ENCODE measurements at regions not wholly inside any gene's neighbourhood (a gene's known extent, or its start where the extent isn't known, plus 50 kb on each side); places are given as distances from the start of the nearest gene placed in this dataset.

DNA sequence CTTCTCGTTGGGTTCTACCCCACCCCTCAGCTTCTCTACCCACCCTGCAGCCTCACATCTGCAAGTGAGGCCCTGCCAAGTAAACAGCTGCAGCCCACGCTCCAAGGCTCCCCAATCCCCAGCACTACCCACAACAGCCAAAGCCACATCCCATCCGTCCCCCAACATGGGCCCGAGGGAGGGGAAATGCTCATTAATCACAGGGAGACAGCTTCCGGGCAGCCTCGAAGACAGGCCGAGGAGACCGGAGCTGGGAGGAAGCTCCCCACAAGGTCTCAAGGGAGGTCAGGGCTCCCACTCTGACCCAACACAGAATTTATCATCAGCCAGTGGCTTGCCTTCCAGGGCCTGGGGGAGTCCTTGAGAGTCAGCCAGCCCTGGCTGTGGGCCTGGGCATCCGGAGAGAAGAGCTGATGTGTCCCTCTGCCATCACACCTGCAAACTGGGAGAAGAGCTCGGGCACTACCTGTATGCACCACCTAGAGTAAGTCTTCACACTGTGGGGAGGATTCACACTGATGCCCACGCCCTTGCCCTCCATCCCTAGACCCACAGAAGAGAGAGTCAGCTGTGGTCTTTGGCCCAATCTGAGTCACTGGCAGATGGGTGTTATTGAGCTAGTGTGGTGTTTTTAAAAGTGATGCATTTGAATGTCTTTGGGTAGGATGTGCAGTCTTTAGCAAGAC lies 115.5 kb upstream of the ZMIZ1 start:
- Mint-ChIP-seq H3K27ac (no peak overlapping the region), H3K4me1 (ENCODE audit: low read depth) (no peaks in the 10 kb centered on the region), H3K27me3 (ENCODE audit: low read depth) (peaks cover 2% of the 10 kb centered on the region), H3K9me3 (no peaks in the 10 kb centered on the region), H3K4me3 (no peak overlapping the region), H3K36me3 (ENCODE audit: low read depth) (no peaks in the 10 kb centered on the region)
- DNase-seq (ENCODE audit: low spot score) = no peak

- Mint-ChIP-seq H3K4me3 (no peak overlapping the region), H3K27ac (no peak overlapping the region), H3K4me1 (ENCODE audit: low read depth) (no peaks in the 10 kb centered on the region), H3K36me3 (ENCODE audit: low read depth) (no peaks in the 10 kb centered on the region), H3K27me3 (ENCODE audit: low read depth) (peaks cover 2% of the 10 kb centered on the region), H3K9me3 (no peaks in the 10 kb centered on the region)
- DNase-seq (ENCODE audit: low spot score) = no peak
These were observed 114.9 kb upstream of the ZMIZ1 start for GRCh38 chr10:78953799-78954297.

DNA sequence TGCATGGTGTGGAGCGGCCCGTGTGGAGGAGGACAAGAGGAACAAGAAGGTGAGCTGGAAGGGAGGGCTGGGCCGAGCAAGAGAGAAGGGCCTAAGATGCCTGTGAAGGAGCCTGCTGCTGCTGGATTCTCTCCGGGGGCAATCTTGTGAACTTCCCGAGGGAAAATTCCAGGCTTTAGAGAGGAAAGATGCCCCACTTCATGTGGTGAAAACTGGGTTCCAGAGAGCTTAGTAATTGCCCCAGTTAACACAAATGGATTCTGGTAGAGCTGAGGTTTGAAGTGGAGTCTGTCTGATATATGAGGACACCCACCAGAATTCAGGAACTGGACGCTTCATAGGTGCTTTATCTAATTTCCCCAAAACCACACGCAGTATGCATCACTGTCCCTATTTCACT lies 114.1 kb upstream of the ZMIZ1 start:
- Mint-ChIP-seq H3K36me3 (ENCODE audit: low read depth) (no peaks in the 10 kb centered on the region), H3K9me3 (no peaks in the 10 kb centered on the region), H3K4me3 (no peak overlapping the region), H3K4me1 (ENCODE audit: low read depth) (no peaks in the 10 kb centered on the region), H3K27ac (no peak overlapping the region), H3K27me3 (ENCODE audit: low read depth) (peaks cover 2% of the 10 kb centered on the region)
- DNase-seq (ENCODE audit: low spot score) = no peak

DNA sequence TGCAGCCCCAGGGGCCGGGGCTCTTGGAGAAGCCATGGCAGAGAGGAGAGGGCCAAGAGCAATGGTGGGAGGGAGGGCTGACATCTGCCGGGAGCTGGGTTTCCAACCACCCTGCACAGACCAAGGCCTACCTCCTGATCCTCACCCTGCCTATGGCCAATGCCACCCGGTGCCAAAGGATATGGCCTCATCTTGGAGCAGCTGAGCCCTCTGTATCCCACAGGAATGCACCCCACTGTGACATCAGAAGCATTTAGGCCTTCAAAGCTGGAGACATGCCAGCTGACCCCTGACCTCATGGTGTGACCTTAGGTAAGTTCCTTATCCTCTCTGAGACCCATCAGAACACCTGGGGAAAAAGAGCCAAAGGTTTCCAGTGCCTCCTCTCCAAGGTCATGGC lies 113.6 kb upstream of the ZMIZ1 start:
- no peak for DNase-seq (ENCODE audit: low spot score)
- Mint-ChIP-seq H3K4me3 (no peak overlapping the region), H3K4me1 (ENCODE audit: low read depth) (no peaks in the 10 kb centered on the region), H3K36me3 (ENCODE audit: low read depth) (no peaks in the 10 kb centered on the region), H3K27me3 (ENCODE audit: low read depth) (peaks cover 2% of the 10 kb centered on the region), H3K27ac (no peak overlapping the region), H3K9me3 (no peaks in the 10 kb centered on the region)

- Mint-ChIP-seq H3K27me3 (ENCODE audit: low read depth) (peaks cover 2% of the 10 kb centered on the region), H3K36me3 (ENCODE audit: low read depth) (no peaks in the 10 kb centered on the region), H3K9me3 (no peaks in the 10 kb centered on the region), H3K27ac (no peak overlapping the region), H3K4me3 (no peak overlapping the region), H3K4me1 (ENCODE audit: low read depth) (no peaks in the 10 kb centered on the region)
- no peak for DNase-seq (ENCODE audit: low spot score)
These were observed 112.4 kb upstream of the ZMIZ1 start for GRCh38 chr10:78956391-78956790.

DNA sequence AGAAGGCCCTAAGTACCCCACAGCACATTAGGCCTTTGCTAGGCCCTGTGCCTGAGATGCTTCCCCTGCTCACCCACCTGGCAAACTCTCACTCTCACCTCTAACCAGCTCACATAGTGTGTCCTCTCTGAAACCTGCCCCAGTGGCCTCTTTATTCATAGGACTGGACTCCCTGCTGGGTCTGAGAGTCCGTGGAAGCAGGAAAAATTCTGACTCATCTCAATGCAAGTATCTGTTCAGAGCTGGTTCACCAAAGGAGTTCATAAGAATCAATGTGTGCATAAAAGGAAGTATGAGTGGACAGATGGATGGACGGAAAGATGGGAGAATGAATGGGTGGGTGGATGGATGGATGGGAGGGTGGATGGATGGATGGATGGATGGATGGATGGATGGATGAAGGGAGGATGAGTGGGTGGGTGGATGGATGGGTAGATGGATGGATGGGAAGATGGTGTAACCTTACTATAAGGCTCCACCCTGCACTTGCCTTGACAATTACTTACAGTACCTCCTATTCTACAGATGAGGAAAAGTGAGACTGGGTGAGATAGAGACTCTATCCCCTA lies 111.2 kb upstream of the ZMIZ1 start:
- no peaks in the 10 kb centered on the region for H3K27me3 Mint-ChIP-seq (ENCODE audit: low read depth)
- H3K4me1 Mint-ChIP-seq (ENCODE audit: low read depth) = no peaks in the 10 kb centered on the region
- no peak overlapping the region for H3K27ac Mint-ChIP-seq
- no peaks in the 10 kb centered on the region for H3K36me3 Mint-ChIP-seq (ENCODE audit: low read depth)
- H3K4me3 Mint-ChIP-seq = no peak overlapping the region
- no peaks in the 10 kb centered on the region for H3K9me3 Mint-ChIP-seq
- DNase-seq (ENCODE audit: low spot score) = no peak

- no peaks in the 10 kb centered on the region for H3K4me1 Mint-ChIP-seq (ENCODE audit: low read depth)
- H3K27ac Mint-ChIP-seq = no peak overlapping the region
- H3K36me3 Mint-ChIP-seq (ENCODE audit: low read depth) = no peaks in the 10 kb centered on the region
- no peak overlapping the region for H3K4me3 Mint-ChIP-seq
- DNase-seq (ENCODE audit: low spot score) = no peak
- no peaks in the 10 kb centered on the region for H3K9me3 Mint-ChIP-seq
- H3K27me3 Mint-ChIP-seq (ENCODE audit: low read depth) = no peaks in the 10 kb centered on the region
These were observed 109.4 kb upstream of the ZMIZ1 start for GRCh38 chr10:78959217-78959923.

DNA sequence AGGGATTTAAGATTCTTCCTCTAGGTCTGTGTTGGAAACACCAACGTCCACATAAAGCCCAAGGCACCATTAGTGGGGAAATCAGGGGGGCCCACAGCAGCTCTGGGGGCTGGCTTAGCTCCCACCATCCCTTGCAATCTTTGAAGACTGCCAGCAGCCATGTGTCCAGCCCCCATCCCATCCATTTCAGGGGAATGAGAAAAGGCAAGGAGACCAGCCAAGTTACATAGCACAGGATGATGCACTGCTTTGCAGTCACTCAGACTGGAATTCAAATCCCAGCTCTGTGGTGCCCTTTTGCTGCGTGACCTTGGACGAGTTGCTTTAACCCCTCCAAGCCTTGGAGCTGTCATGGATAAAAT lies 108.9 kb upstream of the ZMIZ1 start:
- Mint-ChIP-seq H3K4me3 (no peak overlapping the region), H3K9me3 (no peaks in the 10 kb centered on the region), H3K27ac (no peak overlapping the region), H3K27me3 (ENCODE audit: low read depth) (no peaks in the 10 kb centered on the region), H3K36me3 (ENCODE audit: low read depth) (no peaks in the 10 kb centered on the region), H3K4me1 (ENCODE audit: low read depth) (no peaks in the 10 kb centered on the region)
- DNase-seq (ENCODE audit: low spot score) = no peak

GRCh38 chr10:78960316-78960800 lies 108.4 kb upstream of the ZMIZ1 start:
- Mint-ChIP-seq H3K4me3 (no peak overlapping the region), H3K27ac (no peak overlapping the region), H3K4me1 (ENCODE audit: low read depth) (no peaks in the 10 kb centered on the region), H3K27me3 (ENCODE audit: low read depth) (no peaks in the 10 kb centered on the region), H3K36me3 (ENCODE audit: low read depth) (no peaks in the 10 kb centered on the region), H3K9me3 (no peaks in the 10 kb centered on the region)
- DNase-seq (ENCODE audit: low spot score) = no peak

DNA sequence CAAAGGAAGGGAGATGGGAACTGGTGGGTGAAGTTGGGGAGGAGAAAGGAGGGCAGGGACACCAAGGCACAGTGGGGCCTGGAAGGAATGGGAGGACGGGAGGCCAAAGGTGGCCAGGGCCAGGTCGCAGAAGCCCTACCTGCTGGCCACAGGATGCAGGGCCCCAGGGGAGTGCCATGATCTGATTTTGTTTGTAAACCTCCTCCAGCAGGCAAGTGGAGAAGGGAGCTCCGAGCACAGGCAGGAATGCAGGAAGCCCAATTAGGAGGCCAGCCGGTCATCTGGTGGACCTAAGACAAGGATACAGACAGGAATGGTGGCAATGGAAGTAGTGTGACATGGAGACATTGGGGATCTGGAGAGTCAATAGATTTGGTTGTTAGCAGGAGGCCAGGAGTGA lies 107.0 kb upstream of the ZMIZ1 start:
- Mint-ChIP-seq H3K9me3 (no peaks in the 10 kb centered on the region), H3K27ac (no peak overlapping the region), H3K4me1 (ENCODE audit: low read depth) (no peaks in the 10 kb centered on the region), H3K4me3 (no peak overlapping the region), H3K27me3 (ENCODE audit: low read depth) (no peaks in the 10 kb centered on the region), H3K36me3 (ENCODE audit: low read depth) (no peaks in the 10 kb centered on the region)
- no peak for DNase-seq (ENCODE audit: low spot score)

DNA sequence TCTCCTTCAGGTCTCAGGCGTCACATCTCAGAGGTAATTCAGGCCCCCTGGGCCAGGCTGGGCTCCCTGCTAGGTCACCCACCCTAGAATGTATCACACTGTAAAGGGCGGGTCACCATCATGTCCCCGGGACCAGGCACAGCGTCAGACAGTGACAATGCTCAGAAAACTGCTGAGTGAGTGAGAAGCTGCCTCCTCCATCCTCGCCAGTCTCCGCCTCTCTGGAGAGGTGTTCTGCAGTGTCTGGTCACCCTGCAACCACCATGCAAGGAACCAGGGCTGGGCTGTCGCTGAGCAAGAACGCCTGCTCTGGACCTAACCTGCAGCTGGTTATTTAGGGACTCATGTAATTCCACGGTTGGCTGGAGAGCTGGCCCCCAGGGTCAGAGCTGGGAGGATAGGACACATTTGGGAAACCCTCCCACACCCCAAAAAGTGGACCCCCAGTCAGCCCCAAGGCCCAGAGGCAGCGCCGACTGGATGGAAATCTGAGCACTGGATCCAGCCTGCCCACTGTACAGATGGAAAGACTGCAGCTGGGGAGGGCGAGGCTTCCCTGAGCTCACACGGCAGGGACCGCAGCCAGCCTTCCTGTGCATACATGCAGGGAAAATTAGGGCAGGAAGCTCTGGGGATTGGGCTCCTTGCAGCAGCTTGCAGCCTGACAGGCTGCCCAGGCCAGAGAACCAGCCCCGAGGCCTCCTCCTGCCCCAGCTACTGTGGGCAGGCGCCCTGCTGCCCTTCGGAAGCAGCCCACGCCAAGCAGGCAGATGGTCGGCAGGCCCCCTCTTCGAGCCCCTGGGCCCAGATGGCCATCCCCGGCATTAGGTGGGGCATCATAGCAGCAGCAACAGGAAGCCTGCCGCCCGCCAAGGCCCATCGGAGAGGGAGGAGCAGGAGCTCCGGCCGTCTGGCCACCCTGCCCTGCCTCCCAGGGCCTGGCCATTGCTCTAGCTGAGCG lies 105.4 kb upstream of the ZMIZ1 start:
- Mint-ChIP-seq H3K4me1 (ENCODE audit: low read depth) (no peaks in the 10 kb centered on the region), H3K27ac (no peak overlapping the region), H3K4me3 (no peak overlapping the region), H3K36me3 (ENCODE audit: low read depth) (no peaks in the 10 kb centered on the region), H3K27me3 (ENCODE audit: low read depth) (no peaks in the 10 kb centered on the region), H3K9me3 (no peaks in the 10 kb centered on the region)
- DNase-seq (ENCODE audit: low spot score) = no peak

GRCh38 chr10:78964274-78964951 lies 104.4 kb upstream of the ZMIZ1 start:
- H3K27ac Mint-ChIP-seq = no peak overlapping the region
- DNase-seq (ENCODE audit: low spot score) = no peak
- no peaks in the 10 kb centered on the region for H3K36me3 Mint-ChIP-seq (ENCODE audit: low read depth)
- no peaks in the 10 kb centered on the region for H3K9me3 Mint-ChIP-seq
- H3K27me3 Mint-ChIP-seq (ENCODE audit: low read depth) = no peaks in the 10 kb centered on the region
- no peaks in the 10 kb centered on the region for H3K4me1 Mint-ChIP-seq (ENCODE audit: low read depth)
- no peak overlapping the region for H3K4me3 Mint-ChIP-seq

- no peaks in the 10 kb centered on the region for H3K4me1 Mint-ChIP-seq (ENCODE audit: low read depth)
- no peaks in the 10 kb centered on the region for H3K27me3 Mint-ChIP-seq (ENCODE audit: low read depth)
- H3K9me3 Mint-ChIP-seq = no peaks in the 10 kb centered on the region
- no peaks in the 10 kb centered on the region for H3K36me3 Mint-ChIP-seq (ENCODE audit: low read depth)
- no peak for DNase-seq (ENCODE audit: low spot score)
- H3K4me3 Mint-ChIP-seq = no peak overlapping the region
- no peak overlapping the region for H3K27ac Mint-ChIP-seq
These were observed 103.7 kb upstream of the ZMIZ1 start for GRCh38 chr10:78964952-78965633.

Measured in T-helper 2 cell treated with Interferon-gamma antibody and Interleukin-4, amounts not matched to agents 5 μg/mL and 100 μg/mL, for 36 hours (primary cell).